Hippocampal formation (tissue), 2 donors: ENCODE measurements at regions not wholly inside any gene's neighbourhood (a gene's known extent, or its start where the extent isn't known, plus 50 kb on each side); places are given as distances from the start of the nearest gene placed in this dataset.

Source experiments
- DNase-seq, 2 donors: peaks; one replicate each; lab custom pipeline; 2025; lab: John Stamatoyannopoulos, UW

DNA sequence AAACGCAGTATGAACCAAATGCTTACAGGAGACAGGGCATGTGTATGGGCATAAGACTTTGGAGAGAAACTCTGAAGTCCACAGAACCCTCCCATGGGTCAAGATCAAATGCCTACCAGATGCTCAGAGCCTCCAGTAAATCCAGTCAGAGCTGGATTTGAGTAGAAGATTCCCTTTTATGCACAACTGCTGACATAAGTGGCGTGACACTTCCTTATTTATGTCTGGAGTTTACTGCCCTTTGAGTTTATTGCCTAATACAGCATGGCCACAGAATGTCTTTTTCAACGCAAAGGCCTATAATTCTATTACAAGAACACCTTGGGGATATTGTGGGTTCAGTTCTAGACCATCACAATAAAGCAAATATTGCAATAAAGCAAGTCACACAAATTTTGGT lies 220.0 kb upstream of the FOXQ1 start:
- no peak for DNase-seq

DNA sequence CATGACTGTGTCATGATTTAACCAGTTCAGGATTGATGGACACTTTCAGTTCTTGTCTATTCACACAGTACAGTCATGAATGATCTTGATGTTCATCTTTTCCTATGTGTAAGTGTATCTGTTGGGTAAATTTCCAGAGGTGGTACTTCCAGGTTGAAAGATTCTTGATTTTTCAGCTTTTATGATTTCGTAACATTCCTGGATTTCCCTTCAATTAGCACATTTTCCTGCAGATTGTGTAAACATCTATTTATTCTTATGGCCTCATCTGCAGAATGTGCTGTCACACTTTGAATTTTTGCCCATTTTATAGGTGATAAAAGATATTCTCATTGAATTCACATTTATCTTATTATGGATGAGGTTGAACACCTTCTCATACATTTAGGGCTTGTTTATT lies 222.0 kb upstream of the FOXQ1 start:
- DNase-seq: no peak

DNA sequence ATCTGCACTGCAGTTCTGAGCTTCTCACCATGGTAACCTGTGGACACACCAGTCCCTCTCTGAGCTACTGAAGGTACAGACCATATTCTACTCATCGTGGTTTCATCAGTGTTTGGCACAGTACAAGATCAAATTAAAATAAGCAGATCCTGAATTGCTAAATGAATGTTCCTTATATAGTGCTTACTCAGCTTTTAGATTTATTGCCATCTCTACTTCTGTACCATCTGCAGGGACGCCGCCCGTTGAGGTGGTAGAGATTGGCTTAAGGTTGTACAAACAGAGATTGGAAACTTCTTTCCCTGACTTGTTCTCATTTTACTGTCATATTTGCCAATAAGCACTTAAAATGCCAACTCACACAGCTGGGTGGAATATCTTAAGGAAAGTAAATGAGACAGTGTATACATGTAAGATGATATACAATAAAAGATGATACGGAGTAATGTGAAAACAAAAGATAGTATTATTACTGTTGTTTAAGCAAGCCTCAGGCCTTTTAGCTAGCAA lies 223.4 kb upstream of the FOXQ1 start:
- DNase-seq: no peak

DNA sequence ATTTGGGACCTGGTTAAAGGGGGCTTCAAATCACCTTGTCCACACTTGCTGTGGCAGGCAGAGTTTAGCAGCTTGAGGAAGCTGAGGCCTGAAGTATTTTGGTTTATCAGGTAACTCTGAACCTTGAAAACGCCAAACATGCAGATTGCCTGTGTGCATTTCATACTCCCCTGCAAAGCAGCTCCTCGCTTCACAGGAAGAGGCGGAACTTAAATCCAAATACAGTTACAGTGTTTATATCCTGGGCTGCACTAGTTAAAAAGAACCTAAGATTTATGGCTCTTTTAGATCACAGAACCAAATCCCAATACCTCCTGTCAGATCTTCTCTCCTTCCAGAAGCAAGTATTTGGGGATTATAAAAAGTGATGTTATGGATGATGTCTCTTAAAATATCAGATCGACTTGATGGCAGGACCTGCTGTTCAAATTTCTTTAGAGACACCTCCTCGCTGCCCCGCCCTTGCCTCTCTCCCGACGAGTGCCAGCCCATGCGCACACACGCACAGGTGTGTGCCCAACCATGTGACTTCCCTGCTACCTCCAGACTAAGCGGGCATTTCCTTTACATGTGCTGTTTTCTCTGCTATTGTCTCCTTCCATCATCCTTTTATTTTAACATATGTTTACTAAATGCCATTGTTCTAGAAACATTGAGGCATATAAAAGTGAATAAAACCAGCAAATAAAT lies 224.6 kb upstream of the FOXQ1 start:
- no peak for DNase-seq

DNA sequence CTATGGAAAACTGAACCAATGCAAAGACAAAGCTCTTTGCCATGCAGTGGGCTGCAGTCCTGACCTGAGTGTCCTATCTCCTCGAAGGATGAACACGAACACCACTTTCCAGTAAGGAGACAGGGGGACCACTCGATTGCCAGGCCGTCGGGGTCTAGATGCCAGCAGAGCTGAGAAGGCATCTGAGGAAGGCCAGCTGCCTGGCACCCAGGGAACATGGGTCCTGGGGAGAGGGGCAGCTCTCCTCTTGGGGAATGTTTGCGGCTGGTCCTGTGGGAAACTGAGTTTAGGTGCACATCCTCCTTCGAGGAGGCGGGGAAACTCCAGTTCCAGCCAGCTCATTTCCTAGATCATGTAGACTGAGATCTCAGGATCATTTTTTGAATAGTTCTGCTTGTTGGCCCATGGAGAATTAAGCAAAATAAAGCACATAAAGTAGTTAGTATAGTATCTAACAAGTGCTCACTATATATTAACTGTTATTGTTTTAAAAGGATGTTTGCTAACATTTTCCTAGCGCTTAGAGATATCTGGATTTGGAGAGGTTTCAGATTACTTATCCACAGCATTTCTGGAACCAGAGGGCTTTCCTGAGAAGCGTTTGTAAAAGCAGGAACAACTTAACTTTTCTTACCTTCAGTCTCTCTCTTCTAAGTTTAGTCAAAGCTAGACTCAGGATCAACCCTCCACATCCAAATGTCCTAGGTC lies 225.3 kb upstream of the FOXQ1 start:
- no peak for DNase-seq

DNA sequence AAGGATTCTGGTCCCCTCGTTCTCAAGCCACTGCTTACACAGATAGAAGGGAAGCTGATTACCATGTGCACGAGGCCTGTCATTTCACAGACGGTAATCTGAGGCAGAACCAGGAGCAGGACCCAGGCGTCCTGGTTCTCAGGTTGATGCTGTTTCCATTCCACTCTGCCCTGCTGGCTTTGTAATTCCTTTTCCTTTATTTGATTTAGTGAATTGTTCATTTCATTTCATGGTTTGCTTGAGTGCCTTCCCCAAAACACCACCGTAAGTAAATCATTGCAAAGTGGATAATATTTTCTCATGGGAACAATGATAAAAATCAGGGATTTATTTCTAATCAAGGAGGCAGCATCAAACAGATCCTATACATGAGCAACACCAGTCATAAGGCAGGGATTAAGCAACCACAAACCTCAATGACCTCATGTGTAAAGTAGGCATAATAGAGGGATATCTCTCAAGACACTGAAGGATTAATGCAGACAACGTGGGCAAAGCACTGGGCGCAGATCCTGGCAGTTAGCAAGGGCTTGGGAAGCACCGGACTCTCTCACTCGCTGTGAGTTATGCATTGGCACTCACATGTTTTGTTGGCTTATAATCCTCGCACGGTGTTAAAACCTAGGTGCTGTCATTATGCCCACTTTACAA lies 229.5 kb upstream of the FOXQ1 start:
- no peak for DNase-seq

DNA sequence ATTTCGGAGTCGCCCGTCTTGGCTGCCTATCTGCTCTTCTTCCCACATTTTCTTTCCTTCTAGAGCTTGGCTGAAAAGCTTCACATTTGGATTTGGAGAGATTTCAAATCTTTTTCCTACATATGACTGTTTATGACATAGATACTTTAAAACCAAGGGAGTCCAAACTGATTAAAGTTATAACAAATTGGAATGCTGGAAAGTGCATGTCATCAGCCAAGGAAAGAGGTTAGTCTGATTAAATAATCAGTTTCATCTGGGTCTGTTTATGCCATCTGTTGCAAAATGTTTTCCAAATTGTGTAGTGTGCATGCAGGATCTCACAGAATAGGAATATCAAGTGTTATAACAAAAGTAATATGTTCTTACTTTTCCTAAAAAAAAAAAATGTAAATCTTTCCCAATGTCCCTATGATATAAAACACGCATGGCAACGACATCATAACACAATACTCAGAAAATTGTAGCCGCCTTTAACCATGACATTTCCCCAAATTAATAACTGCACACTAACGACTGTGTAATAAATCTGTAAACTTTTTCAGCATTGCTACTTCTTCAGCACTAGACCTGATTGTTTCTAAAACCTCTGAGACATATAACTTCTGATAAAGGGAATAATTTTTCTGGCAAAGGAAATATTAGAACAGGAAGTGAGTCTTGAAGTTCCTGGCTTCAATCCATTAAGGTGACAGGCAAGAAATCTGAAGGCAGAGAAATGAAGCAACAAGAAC lies 230.2 kb upstream of the FOXQ1 start:
- no peak for DNase-seq

DNA sequence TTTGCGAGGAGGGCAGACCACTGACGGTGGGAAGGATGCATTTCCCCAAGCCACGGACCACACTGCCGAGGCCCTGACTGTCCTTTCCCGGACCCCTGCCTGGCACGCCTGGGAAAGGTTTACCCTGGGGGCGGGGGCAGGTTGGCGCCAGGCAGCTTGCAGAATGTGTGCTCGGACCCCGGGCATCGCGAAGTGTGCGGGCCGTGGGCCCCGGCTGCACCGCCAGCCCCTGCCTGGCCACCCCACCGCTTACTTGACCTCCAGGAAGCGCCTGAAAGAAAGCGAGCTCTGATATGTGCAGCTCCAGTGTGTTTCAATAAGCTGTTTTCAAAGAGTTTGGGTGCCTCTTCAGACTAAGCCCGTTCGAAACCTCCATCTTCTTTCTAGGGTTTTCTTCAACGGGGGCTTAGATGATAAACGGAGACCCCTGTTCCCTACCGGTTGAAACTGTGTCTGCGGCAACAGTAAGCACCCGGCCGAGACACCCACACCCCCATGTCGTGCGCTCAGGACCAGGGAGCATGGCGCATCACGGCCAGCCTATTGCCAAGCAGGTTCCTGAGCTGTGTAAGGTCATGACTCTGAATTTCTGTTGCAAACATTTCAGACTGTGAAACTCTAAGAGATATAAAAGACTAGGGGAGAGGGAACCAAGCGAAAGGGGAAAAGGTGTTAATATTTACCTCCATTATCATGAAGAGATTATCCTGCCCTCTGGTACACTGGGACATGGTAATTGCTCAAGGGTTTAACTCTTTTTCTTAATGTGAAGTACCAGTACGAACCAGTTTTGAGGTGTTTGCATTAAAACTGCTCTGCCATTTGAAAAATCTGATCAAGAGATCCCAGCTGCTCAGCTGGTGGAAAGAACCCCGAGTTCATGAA lies 231.2 kb upstream of the FOXQ1 start:
- no peak for DNase-seq

DNA sequence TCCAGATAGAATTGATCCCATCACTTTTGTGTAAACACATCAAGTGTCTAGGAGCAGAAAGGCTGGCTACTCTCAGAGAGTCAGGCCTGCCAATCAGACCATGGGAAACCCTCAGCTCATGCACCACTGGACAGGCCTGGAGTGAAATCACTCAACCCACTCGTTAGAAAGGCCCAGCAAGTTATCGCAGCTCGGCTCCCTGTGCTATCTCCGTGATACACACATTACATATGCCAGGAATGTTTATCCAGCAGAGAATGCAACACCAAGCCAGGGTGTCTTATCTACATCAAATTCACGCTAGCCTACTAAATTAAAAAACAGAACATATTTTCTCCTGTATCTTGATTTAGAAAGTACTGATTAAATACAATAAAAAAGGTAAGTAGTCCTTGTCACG lies 232.4 kb upstream of the FOXQ1 start:
- DNase-seq: no peak

DNA sequence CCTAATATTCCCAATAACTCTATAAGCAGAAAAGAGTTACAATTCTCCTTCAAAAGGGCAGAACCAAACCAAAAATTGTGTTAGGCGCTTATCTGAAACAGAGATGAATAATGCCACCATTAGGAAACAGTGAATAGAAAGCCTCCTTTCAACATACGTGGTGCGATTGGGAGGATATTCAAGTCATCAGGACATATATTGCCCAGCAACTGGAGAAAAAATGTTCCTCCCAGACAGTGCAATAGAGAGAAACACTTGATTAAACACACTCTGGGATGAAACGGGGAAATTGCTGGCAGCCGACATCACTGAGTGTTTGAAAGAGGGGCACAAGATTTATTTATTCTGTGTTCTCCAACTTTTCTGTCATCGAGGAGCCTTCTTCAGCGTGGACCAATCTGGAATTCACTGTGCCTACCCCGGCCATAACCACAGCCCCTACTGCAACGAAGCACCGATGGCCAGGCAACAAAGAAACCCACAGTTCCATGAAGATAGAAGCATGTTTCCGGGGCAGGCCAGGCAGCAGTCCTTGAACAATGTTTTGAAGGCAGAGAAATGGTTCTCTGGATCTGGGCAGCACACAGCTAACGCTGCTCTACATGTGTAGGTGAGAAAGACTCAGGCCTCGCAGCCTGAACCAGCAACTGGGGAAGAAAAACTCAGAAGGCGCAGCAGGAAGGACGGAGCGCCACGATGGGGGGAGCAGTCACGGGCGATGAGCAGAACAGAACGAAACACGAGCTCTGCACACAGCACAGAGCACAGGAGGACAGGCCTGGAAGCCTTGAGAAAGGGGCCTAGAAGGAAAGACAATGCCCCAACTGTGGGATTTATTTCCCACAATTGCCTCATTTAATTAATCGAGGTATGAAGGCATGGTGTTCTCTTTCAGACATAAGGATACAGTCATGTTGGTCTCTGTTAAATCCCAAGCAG lies 234.2 kb upstream of the FOXQ1 start:
- DNase-seq: no peak

DNA sequence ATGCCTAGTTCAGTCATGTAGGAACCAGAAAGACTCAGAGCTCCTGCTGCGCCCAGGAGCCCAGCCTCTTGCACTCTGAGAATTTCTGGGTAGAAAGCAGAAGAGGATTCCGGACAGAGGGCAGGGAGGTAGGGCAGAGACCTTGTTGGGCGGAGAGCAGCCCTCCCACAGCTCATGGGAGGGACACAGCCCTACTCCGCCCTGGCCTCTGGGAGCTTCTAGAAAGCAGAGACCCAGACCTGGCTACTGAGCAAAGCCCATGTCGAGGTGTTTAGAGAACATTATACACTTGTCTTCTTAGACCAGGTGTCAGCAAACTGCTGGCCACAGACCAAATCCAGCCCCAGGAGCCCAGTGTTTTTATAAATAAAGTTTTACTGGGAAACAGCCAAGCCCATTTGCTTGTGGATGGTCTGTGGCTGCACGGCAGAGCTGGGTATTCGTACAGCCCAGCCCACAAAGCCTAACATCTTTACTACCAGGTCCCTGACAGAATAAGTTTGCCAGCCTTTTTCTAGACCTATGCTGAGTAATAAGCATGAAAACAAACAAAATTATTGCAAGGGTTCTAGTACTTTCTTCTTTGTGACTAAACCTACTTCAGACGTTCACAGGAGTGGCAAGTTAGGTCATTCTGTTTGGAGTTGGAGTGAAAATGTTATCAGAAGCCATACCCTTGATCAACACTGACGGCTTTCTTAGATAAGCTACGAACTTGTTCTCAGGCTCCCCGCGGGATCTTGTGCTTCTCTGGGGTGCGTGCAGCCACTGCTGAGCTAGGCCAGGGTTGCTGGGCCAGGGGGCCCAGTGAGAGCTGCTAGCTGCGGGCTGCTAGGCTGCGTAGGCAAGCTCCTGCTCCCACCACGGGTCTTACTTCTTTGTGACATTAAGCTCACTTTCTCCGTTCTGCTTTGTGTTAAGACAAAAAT lies 235.1 kb upstream of the FOXQ1 start:
- no peak for DNase-seq

DNA sequence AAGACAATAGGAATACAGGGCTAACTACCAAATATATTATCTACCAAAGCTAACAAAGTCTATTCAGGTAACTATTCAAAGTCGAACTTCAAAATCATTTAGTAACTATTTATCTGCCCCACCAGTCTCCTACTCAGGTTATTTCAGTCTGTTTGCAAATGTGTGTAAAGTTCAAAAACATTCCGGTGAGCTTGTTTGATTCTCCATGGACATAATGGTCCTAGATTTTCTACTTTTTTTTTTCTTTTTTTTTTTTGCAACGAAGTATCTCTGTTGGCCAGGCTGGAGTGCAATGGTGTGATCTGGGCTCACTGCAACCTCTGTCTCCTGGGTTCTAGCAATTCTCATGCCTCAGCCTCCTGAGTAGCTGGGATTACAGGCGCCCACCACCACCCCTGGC lies 236.0 kb upstream of the FOXQ1 start:
- DNase-seq: no peak

DNA sequence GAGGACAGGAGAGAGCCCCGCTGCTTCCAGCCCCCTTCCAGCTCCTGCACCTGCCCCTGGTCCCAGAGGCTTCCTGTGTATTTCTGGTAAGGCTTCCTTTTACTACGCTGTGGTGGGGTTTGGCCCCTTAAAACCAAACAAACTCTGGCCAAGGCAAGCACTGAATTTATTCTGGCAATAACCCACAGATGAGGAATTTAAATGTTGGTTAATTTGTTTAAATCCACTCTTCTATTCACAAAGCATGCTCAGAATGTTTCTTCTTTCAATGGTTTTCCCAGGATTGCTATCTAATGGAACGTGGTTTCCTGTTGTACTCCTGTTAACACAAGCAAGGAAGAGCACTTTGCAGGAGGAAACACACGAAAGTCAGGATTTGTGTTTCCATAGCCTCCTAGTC lies 236.5 kb upstream of the FOXQ1 start:
- no peak for DNase-seq

DNA sequence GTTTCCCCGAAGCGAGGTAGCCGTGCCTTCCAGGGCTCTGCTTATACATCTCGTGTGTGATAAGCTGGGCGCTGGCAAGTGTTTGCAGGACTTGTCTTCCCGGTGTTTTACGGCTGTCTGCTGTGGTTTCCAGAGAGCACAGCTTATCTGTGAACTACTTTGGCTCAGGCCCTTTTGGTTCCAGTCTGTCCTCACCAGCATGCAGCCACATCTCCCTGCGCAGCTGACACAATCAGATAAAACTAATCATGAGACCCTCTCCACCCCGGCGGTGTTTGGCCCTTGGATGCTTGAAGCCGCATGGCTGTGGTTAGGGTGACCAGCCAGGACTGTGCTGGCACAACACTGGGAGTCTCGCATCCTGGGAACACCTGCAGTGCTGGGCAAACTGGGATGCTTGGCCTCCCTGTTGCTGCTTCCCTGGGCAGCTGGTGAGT lies 241.8 kb upstream of the FOXQ1 start:
- DNase-seq: no peak

DNA sequence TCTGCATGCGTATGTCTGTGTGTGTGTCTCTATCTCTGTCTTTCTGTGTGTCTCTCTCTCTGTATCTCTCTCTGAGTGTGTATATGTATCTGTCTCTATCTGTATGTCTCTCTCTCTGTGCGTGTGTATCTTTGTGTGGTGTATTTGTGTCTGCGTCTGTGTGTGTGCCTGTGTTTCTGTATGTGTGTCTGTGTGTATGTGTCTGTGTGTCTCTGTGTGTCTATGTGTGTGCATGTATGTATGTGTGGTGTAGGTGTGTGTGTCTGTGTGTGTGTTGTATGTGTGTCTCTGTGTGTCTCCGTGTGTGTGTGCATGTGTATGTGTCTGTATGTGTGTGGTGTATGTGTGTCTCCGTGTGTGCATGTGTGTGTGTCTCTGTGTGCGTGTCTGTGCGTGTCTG lies 243.0 kb upstream of the FOXQ1 start:
- DNase-seq: no peak

DNA sequence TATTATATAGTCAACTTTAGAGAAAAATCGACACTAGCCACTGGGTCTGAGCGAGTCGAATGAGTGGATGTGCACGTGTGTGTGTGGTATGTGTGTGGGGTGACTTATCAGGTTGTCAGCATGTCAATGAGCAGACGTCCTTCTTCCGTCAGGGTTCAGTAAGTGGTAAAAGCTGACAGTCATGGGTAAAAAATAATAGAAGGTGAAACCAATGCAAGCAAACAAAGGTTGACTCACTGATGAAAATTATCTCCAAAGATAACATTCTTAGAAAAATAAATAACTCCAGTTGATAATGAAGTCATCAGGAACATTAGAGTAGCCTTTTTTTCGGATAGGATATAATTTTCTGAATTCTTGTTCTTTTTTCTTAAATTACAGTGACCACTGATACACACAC lies 243.8 kb upstream of the FOXQ1 start:
- DNase-seq: no peak

DNA sequence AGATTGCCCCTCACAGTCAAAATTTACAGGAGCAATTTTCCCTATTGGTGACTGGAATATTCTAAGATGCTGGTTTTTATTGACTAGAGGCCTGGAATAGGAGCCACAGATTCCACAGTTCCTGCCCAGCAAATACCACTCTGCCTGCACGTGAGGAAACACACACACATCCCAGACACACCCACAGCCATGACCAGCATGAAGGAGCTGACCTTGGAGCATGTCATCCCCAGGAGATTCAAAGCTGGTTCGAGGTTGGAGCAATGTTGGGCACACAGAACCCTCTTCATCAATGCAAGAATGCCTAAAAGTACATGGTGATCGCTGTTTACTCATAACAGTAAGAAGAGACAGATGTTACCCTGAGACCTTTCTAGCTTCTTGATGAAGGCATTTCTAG lies 244.6 kb upstream of the FOXQ1 start:
- DNase-seq: no peak

DNA sequence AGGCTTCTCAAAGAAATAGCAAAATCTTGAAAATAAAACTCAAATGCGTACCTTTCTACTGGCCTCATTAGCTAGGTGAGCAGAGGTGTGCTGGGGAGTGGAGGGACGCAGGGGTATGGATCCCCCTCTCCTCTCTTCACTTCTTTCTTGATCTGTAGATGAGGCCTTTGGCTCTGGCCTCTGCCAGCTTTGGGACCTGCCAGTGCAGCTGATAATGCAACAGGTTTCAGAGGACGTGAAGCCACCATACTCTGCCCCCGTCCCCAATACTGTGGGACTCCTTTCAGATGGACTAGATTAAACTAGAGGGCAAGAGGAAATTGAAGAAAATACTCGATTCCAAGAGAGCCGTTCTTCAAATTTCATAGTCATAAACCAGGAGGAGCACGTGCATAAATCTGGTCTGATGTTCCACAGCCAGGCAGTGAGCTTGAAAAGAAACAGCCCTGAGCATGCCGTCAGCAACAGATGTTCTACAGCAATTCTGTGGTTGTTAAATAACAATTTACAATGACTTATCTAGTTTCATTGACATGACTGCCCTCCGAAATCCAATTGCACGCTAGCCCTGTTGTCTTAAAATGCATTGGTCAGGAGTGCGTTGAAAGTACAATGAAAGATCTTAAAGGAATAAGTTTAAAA lies 245.3 kb upstream of the FOXQ1 start:
- no peak for DNase-seq

DNA sequence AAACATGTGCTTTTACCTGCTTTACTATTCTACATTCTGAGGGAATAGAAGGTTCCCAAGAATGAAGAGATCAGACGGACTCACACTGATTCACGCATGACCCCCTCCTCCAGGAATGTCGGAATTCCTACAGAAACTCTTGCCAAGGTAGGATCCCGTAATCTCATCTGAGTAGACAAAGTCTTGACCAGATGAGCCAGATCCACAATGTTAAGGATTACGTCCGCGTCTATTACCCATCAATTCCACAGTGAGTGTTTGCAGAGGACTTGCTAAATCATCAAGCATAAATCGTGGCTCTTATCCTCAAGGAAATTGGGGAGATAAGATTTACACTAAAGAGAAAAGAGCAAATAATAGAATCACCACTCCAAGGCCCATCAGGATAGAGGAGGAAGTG lies 245.9 kb upstream of the FOXQ1 start:
- DNase-seq: no peak
